ENCODE measurements at regions not wholly inside any gene's neighbourhood (a gene's known extent, or its start where the extent isn't known, plus 50 kb on each side); places are given as distances from the start of the nearest gene placed in this dataset.

- TF ChIP-seq CTCF (IDR thresholded peaks at IDR 0.05; ENCODE audit: low read length, missing control alignments): no peak
- DNase-seq (ENCODE audit: low read depth): no peak
- H3K4me3 ChIP-seq (replicated peaks; ENCODE audit: low read depth, low read length): no peak overlapping the region
Measured at GRCh38 chr5:89190515-89191265, 307.7 kb upstream of the MEF2C start.

- no peak for TF ChIP-seq CTCF (IDR thresholded peaks at IDR 0.05; ENCODE audit: low read length, missing control alignments)
- no peak for DNase-seq (ENCODE audit: low read depth)
- no peak overlapping the region for H3K4me3 ChIP-seq (replicated peaks; ENCODE audit: low read depth, low read length)
Measured at GRCh38 chr5:89187883-89188465, 305.0 kb upstream of the MEF2C start.

- no peak for TF ChIP-seq CTCF (IDR thresholded peaks at IDR 0.05; ENCODE audit: low read length, missing control alignments)
- no peak overlapping the region for H3K4me3 ChIP-seq (replicated peaks; ENCODE audit: low read depth, low read length)
- DNase-seq (ENCODE audit: low read depth): no peak
Measured at GRCh38 chr5:89187268-89187667, 304.3 kb upstream of the MEF2C start.

- TF ChIP-seq CTCF (IDR thresholded peaks at IDR 0.05; ENCODE audit: low read length, missing control alignments): no peak
- DNase-seq (ENCODE audit: low read depth): no peak
- H3K4me3 ChIP-seq (replicated peaks; ENCODE audit: low read depth, low read length): no peak overlapping the region
Measured at GRCh38 chr5:89181546-89181945, 298.6 kb upstream of the MEF2C start.

- H3K4me3 ChIP-seq (replicated peaks; ENCODE audit: low read depth, low read length): no peak overlapping the region
- no peak for TF ChIP-seq CTCF (IDR thresholded peaks at IDR 0.05; ENCODE audit: low read length, missing control alignments)
- DNase-seq (ENCODE audit: low read depth): no peak
Measured at GRCh38 chr5:89179731-89180130, 296.7 kb upstream of the MEF2C start.

- H3K4me3 ChIP-seq (replicated peaks; ENCODE audit: low read depth, low read length): no peak overlapping the region
- TF ChIP-seq CTCF (IDR thresholded peaks at IDR 0.05; ENCODE audit: low read length, missing control alignments): no peak
- DNase-seq (ENCODE audit: low read depth): no peak
Measured at GRCh38 chr5:89178541-89178940, 295.6 kb upstream of the MEF2C start.

- H3K4me3 ChIP-seq (replicated peaks; ENCODE audit: low read depth, low read length): no peak overlapping the region
- TF ChIP-seq CTCF (IDR thresholded peaks at IDR 0.05; ENCODE audit: low read length, missing control alignments): no peak
- DNase-seq (ENCODE audit: low read depth): no peak
Measured at GRCh38 chr5:89173528-89173927, 290.5 kb upstream of the MEF2C start.

Data from fibroblast of pulmonary artery (primary cell).